ENCODE measurements at regions not wholly inside any gene's neighbourhood (a gene's known extent, or its start where the extent isn't known, plus 50 kb on each side); places are given as distances from the start of the nearest gene placed in this dataset.

GRCh38 chr5:136732751-136733150 is 367.4 kb upstream of the TRPC7 start:
- Histone ChIP-seq H3K4me3 (no peak overlapping the region), H3K4me1 (no peaks in the 10 kb centered on the region), H3K27me3 (ENCODE audit: low read depth) (peaks cover 25% of the 10 kb centered on the region), H3K27ac (replicated peaks) (no peak overlapping the region), H3K9me3 (replicated peaks) (no peaks in the 10 kb centered on the region), H3K36me3 (no peaks in the 10 kb centered on the region)
- DNase-seq, result no peak
- no peak for TF ChIP-seq CTCF (IDR thresholded peaks at IDR 0.05; ENCODE audit: borderline replicate concordance)
- intact Hi-C loops (cut with micrococcal nuclease), result no loop called here

GRCh38 chr5:136731241-136731900 is 366.0 kb upstream of the TRPC7 start:
- Histone ChIP-seq H3K9me3 (replicated peaks) (no peaks in the 10 kb centered on the region), H3K36me3 (no peaks in the 10 kb centered on the region), H3K4me1 (no peaks in the 10 kb centered on the region), H3K27ac (replicated peaks) (no peak overlapping the region), H3K27me3 (ENCODE audit: low read depth) (peaks cover 25% of the 10 kb centered on the region), H3K4me3 (no peak overlapping the region)
- no peak for TF ChIP-seq CTCF (IDR thresholded peaks at IDR 0.05; ENCODE audit: borderline replicate concordance)
- intact Hi-C loops (cut with micrococcal nuclease), result no loop called here
- no peak for DNase-seq

- no peak for TF ChIP-seq CTCF (IDR thresholded peaks at IDR 0.05; ENCODE audit: borderline replicate concordance)
- Histone ChIP-seq H3K27ac (replicated peaks) (no peak overlapping the region), H3K27me3 (ENCODE audit: low read depth) (peaks cover 27% of the 10 kb centered on the region), H3K9me3 (replicated peaks) (no peaks in the 10 kb centered on the region), H3K36me3 (no peaks in the 10 kb centered on the region), H3K4me1 (no peaks in the 10 kb centered on the region), H3K4me3 (no peak overlapping the region)
- intact Hi-C loops (cut with micrococcal nuclease), result no loop called here
- no peak for DNase-seq
These were observed 365.1 kb upstream of the TRPC7 start for GRCh38 chr5:136730426-136730825.

- no peak overlapping the region for H3K27ac ChIP-seq (replicated peaks)
- no peak overlapping the region for H3K4me3 ChIP-seq
- H3K27me3 ChIP-seq (ENCODE audit: low read depth), result peaks cover 24% of the 10 kb centered on the region
- DNase-seq, result no peak
- no peaks in the 10 kb centered on the region for H3K36me3 ChIP-seq
- H3K4me1 ChIP-seq, result no peaks in the 10 kb centered on the region
- intact Hi-C loops (cut with micrococcal nuclease), result no loop called here
- no peak for TF ChIP-seq CTCF (IDR thresholded peaks at IDR 0.05; ENCODE audit: borderline replicate concordance)
- no peaks in the 10 kb centered on the region for H3K9me3 ChIP-seq (replicated peaks)
These were observed 364.6 kb upstream of the TRPC7 start for GRCh38 chr5:136729901-136730355.

- intact Hi-C loops (cut with micrococcal nuclease), result no loop called here
- H3K4me3 ChIP-seq, result no peak overlapping the region
- no peak for TF ChIP-seq CTCF (IDR thresholded peaks at IDR 0.05; ENCODE audit: borderline replicate concordance)
- peaks cover 19% of the 10 kb centered on the region for H3K27me3 ChIP-seq (ENCODE audit: low read depth)
- no peaks in the 10 kb centered on the region for H3K9me3 ChIP-seq (replicated peaks)
- H3K27ac ChIP-seq (replicated peaks), result no peak overlapping the region
- no peaks in the 10 kb centered on the region for H3K36me3 ChIP-seq
- no peak for DNase-seq
- no peaks in the 10 kb centered on the region for H3K4me1 ChIP-seq
These were observed 361.2 kb upstream of the TRPC7 start for GRCh38 chr5:136726506-136726905.
